ENCODE measurements at regions not wholly inside any gene's neighbourhood (a gene's known extent, or its start where the extent isn't known, plus 50 kb on each side); places are given as distances from the start of the nearest gene placed in this dataset.

GRCh38 chr6:74069089-74069581, 373.1 kb downstream of the CD109 start:
- TF ChIP-seq CTCF (conservative IDR thresholded peaks at IDR 0.05; ENCODE audit: low read length): no peak
- TF ChIP-seq EZH2phosphoT487 (IDR thresholded peaks at IDR 0.05; ENCODE audit: borderline replicate concordance, low read depth, low read length): no peak
